Right lobe of liver (tissue), 4 donors: ENCODE measurements at regions not wholly inside any gene's neighbourhood (a gene's known extent, or its start where the extent isn't known, plus 50 kb on each side); places are given as distances from the start of the nearest gene placed in this dataset.

ENCODE experiments used
- POLR2A ChIP-seq: fragments of 450-650 bp; IDR thresholded peaks from one replicate; pipeline ENCODE4 v1.6.1; 2017; ENCODE audit warnings: antibody characterized with exemption, mild to moderate bottlenecking
- TF ChIP-seq, protein P1 (sequence below), 4 donors: fragments of 200-600 bp in 3 of 4; fragments of 450-650 bp in 1 of 4; IDR thresholded peaks; one replicate each; pipeline versions ENCODE4 v1.5.1 to v1.8.0; 2016 to 2022; ENCODE audit warnings: antibody characterized with exemption in 4 of 4, mild to moderate bottlenecking in 2 of 4
- donor health status: DM: no; HTN: no; CAD: no.
- donor health status: DM: no; HTN: no; CAD: no.
- donor health status: DM: no; HTN: yes; CAD: no.

DNA sequence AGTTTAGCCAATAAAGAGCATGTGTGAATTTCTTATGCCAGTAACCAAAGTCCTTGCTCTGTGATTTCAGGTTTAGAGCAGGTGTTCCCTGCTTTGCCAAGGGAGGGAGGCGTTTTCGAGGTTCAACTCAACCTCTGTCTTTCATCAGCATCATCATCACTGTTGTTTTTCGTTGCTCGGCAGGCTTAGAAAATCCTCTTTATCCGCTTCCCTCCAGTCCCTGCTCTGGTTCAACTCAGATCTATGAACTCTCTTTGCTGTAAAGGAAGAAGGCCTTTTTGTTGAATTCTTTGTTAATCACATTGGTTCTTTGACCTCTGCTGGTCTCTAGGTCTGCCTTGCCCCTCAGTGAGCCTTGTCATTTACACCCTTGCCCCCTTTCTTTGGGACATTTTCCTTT is 243.9 kb upstream of the RBFOX1 start:
- TF ChIP-seq, protein P1, sequence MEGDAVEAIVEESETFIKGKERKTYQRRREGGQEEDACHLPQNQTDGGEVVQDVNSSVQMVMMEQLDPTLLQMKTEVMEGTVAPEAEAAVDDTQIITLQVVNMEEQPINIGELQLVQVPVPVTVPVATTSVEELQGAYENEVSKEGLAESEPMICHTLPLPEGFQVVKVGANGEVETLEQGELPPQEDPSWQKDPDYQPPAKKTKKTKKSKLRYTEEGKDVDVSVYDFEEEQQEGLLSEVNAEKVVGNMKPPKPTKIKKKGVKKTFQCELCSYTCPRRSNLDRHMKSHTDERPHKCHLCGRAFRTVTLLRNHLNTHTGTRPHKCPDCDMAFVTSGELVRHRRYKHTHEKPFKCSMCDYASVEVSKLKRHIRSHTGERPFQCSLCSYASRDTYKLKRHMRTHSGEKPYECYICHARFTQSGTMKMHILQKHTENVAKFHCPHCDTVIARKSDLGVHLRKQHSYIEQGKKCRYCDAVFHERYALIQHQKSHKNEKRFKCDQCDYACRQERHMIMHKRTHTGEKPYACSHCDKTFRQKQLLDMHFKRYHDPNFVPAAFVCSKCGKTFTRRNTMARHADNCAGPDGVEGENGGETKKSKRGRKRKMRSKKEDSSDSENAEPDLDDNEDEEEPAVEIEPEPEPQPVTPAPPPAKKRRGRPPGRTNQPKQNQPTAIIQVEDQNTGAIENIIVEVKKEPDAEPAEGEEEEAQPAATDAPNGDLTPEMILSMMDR (IDR thresholded peaks at IDR 0.05) = no peak
- no peak for TF ChIP-seq POLR2A
